HG03558 (cell line): ENCODE measurements at regions not wholly inside any gene's neighbourhood (a gene's known extent, or its start where the extent isn't known, plus 50 kb on each side); places are given as distances from the start of the nearest gene placed in this dataset.
"Not testable (repeated sequence)": the region's sequence is repeated elsewhere in the genome, so short reads cannot be mapped to it uniquely, and the experiment has no call there.

ENCODE experiments used
- ATAC-seq: cut with Tn5 transposase; IDR thresholded peaks from one replicate; pipeline ENCODE4 v1.9.1; 2021; ENCODE audit warnings: moderate number of reproducible peaks; ENCODE audit not compliant: unreplicated experiment; ENCODE audit errors: extremely low read depth

GRCh38 chr5:114957384-114957783, 212.3 kb downstream of the TRIM36 start:
- ATAC-seq, result no peak

GRCh38 chr5:114953565-114953964, 216.1 kb downstream of the TRIM36 start:
- no peak for ATAC-seq

GRCh38 chr5:114952876-114953275, 216.8 kb downstream of the TRIM36 start:
- ATAC-seq, result no peak

- no peak for ATAC-seq
These were observed 220.0 kb downstream of the TRIM36 start for GRCh38 chr5:114949756-114950155.

GRCh38 chr5:114948986-114949621, 220.6 kb downstream of the TRIM36 start:
- no peak for ATAC-seq

GRCh38 chr5:114948363-114948762, 221.3 kb downstream of the TRIM36 start:
- no peak for ATAC-seq

GRCh38 chr5:114940709-114941108, 229.0 kb downstream of the TRIM36 start:
- no peak for ATAC-seq

- no peak for ATAC-seq
These were observed 234.2 kb downstream of the TRIM36 start for GRCh38 chr5:114935490-114935889.

- ATAC-seq, result no peak
These were observed 240.9 kb downstream of the TRIM36 start for GRCh38 chr5:114928644-114929462.

- no peak for ATAC-seq
These were observed 244.9 kb downstream of the TRIM36 start for GRCh38 chr5:114924769-114925168.

- no peak for ATAC-seq
These were observed 257.4 kb downstream of the TRIM36 start for GRCh38 chr5:114912189-114912920.

- ATAC-seq, result no peak
These were observed 259.0 kb downstream of the TRIM36 start for GRCh38 chr5:114910727-114911126.

- ATAC-seq, result no peak
These were observed 260.3 kb downstream of the TRIM36 start for GRCh38 chr5:114909424-114909823.

GRCh38 chr5:114903767-114904166, 265.9 kb downstream of the TRIM36 start:
- no peak for ATAC-seq

GRCh38 chr5:114898602-114899001, 271.1 kb downstream of the TRIM36 start:
- no peak for ATAC-seq

GRCh38 chr5:114883675-114884074, 286.0 kb downstream of the TRIM36 start:
- no peak for ATAC-seq

- ATAC-seq, result no peak
These were observed 310.3 kb downstream of the TRIM36 start for GRCh38 chr5:114859438-114859735.

GRCh38 chr5:114858665-114859437, 310.9 kb downstream of the TRIM36 start:
- no peak for ATAC-seq

GRCh38 chr5:114857941-114858551, 311.7 kb downstream of the TRIM36 start:
- ATAC-seq, result no peak

GRCh38 chr5:114844711-114845110, 325.0 kb downstream of the TRIM36 start:
- ATAC-seq, result not testable (repeated sequence)
